ENCODE measurements at regions not wholly inside any gene's neighbourhood (a gene's known extent, or its start where the extent isn't known, plus 50 kb on each side); places are given as distances from the start of the nearest gene placed in this dataset.

- TF ChIP-seq, protein P1, sequence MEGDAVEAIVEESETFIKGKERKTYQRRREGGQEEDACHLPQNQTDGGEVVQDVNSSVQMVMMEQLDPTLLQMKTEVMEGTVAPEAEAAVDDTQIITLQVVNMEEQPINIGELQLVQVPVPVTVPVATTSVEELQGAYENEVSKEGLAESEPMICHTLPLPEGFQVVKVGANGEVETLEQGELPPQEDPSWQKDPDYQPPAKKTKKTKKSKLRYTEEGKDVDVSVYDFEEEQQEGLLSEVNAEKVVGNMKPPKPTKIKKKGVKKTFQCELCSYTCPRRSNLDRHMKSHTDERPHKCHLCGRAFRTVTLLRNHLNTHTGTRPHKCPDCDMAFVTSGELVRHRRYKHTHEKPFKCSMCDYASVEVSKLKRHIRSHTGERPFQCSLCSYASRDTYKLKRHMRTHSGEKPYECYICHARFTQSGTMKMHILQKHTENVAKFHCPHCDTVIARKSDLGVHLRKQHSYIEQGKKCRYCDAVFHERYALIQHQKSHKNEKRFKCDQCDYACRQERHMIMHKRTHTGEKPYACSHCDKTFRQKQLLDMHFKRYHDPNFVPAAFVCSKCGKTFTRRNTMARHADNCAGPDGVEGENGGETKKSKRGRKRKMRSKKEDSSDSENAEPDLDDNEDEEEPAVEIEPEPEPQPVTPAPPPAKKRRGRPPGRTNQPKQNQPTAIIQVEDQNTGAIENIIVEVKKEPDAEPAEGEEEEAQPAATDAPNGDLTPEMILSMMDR (IDR thresholded peaks at IDR 0.05), result no peak
- H3K27me3 Mint-ChIP-seq (ENCODE audit: insufficient read depth), result no peaks in the 10 kb centered on the region
- no peaks in the 10 kb centered on the region for H3K36me3 Mint-ChIP-seq (ENCODE audit: low read depth)
- H3K9me3 Mint-ChIP-seq, result peaks cover 13% of the 10 kb centered on the region
- DNase-seq, result no peak
- no peaks in the 10 kb centered on the region for H3K4me1 Mint-ChIP-seq (ENCODE audit: low read depth)
- H3K27ac Mint-ChIP-seq, result no peak overlapping the region
- no peak overlapping the region for H3K4me3 Mint-ChIP-seq
Measured at GRCh38 chr11:114972105-114972504, 293.8 kb downstream of the NXPE2 start.

DNA sequence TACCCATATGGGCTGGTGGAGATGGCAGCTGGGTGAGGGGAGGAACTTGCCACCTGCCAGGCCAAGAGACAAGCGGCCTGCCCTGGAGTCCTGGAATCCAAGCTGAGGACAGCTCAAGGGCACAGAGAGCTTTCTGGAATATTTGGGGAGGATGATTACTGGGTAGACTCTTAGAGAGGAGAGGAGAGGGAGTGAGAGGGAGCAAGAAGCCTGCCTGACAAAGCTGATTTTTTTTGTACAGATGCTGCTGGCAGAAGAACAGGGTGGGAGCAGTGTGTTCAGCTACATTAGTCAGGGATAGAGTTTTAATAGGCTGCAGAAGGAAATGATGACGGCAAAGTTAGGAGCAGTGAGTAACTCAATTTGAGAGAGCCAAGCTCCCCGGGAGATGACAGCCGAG, 299.3 kb downstream of the NXPE2 start:
- Mint-ChIP-seq H3K4me3 (no peak overlapping the region), H3K9me3 (peaks cover 10% of the 10 kb centered on the region), H3K36me3 (ENCODE audit: low read depth) (no peaks in the 10 kb centered on the region), H3K4me1 (ENCODE audit: low read depth) (no peaks in the 10 kb centered on the region), H3K27ac (no peak overlapping the region), H3K27me3 (ENCODE audit: insufficient read depth) (peaks cover 4% of the 10 kb centered on the region; the same call in 1 of the 2 replicates)
- no peak for DNase-seq
- TF ChIP-seq, protein P1 (IDR thresholded peaks at IDR 0.05), result no peak

DNA sequence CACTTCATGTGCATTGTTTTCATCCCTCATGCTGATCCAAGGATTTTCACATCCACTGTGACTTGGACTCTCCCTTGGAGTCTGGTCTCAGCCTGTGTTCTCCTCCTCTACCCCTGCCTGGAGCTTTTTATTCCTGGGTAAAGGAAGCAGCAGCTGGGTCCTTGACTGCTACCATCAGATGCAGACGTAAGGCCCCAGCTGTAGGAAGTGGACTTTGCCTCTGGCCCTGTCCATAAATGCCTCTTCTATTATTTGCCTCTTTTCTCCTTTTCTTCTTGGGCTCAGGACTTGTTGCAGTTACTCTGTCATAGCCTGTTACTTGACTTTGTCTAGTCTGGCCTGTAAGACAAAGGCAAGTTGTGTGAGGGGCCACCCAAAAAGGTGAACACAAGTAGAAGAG, 303.8 kb downstream of the NXPE2 start:
- TF ChIP-seq, protein P1 (IDR thresholded peaks at IDR 0.05), result no peak
- Mint-ChIP-seq H3K27ac (no peak overlapping the region), H3K27me3 (ENCODE audit: insufficient read depth) (peaks cover 6% of the 10 kb centered on the region), H3K4me3 (no peak overlapping the region), H3K9me3 (peaks cover 38% of the 10 kb centered on the region), H3K4me1 (ENCODE audit: low read depth) (no peaks in the 10 kb centered on the region), H3K36me3 (ENCODE audit: low read depth) (no peaks in the 10 kb centered on the region)
- no peak for DNase-seq

- Mint-ChIP-seq H3K27ac (no peak overlapping the region), H3K9me3 (peaks cover 58% of the 10 kb centered on the region), H3K27me3 (ENCODE audit: insufficient read depth) (peaks cover 3% of the 10 kb centered on the region; the same call in 1 of the 2 replicates), H3K4me3 (no peak overlapping the region), H3K4me1 (ENCODE audit: low read depth) (no peaks in the 10 kb centered on the region), H3K36me3 (ENCODE audit: low read depth) (no peaks in the 10 kb centered on the region)
- TF ChIP-seq, protein P1 (IDR thresholded peaks at IDR 0.05), result no peak
- DNase-seq, result no peak
Measured at GRCh38 chr11:114984611-114985163, 306.4 kb downstream of the NXPE2 start.

GRCh38 chr11:114986365-114986764, 308.0 kb downstream of the NXPE2 start:
- DNase-seq, result no peak
- H3K27ac Mint-ChIP-seq, result no peak overlapping the region
- TF ChIP-seq, protein P1 (IDR thresholded peaks at IDR 0.05), result no peak
- peaks cover 3% of the 10 kb centered on the region; the same call in 1 of the 2 replicates for H3K27me3 Mint-ChIP-seq (ENCODE audit: insufficient read depth)
- H3K36me3 Mint-ChIP-seq (ENCODE audit: low read depth), result no peaks in the 10 kb centered on the region
- no peaks in the 10 kb centered on the region for H3K4me1 Mint-ChIP-seq (ENCODE audit: low read depth)
- no peak overlapping the region for H3K4me3 Mint-ChIP-seq
- peaks cover 60% of the 10 kb centered on the region for H3K9me3 Mint-ChIP-seq

Data from HFFc6 (cell line).